ENCODE measurements at regions not wholly inside any gene's neighbourhood (a gene's known extent, or its start where the extent isn't known, plus 50 kb on each side); places are given as distances from the start of the nearest gene placed in this dataset.

DNA sequence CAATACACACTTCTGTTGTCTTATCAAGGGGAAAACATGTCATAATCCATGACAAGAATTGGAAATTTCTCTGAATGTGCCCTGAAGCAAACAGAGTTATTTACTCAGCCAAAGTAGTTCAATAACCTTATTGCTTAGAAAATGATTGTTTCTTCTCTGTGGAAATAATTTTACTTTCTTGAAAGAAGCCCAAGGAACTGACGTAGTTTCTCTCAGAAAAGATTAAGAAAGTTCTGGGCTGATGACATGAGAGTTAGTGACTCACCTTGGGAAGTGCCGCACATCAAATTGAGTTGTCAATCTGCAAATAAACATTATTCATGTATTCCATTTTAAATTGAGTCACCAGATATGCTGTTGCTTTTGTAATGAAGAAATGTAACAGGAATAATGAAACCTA lies 418.6 kb upstream of the LRRC4C start:
- TF ChIP-seq JUN (CRISPR knock-in tag; IDR thresholded peaks at IDR 0.05) (no peak), ERF (CRISPR knock-in tag; IDR thresholded peaks at IDR 0.05) (no peak), ARHGAP35 (CRISPR knock-in tag; IDR thresholded peaks at IDR 0.05; ENCODE audit: borderline replicate concordance) (no peak), KLF6 (CRISPR knock-in tag; IDR thresholded peaks at IDR 0.05) (no peak), SYNCRIP (IDR thresholded peaks at IDR 0.05; ENCODE audit: insufficient read depth, low read depth, low read length) (no peak), CENPX (CRISPR knock-in tag; IDR thresholded peaks at IDR 0.05) (no peak), GATA4 (IDR thresholded peaks at IDR 0.05; ENCODE audit: borderline replicate concordance, low read depth) (no peak), PBX3 (CRISPR knock-in tag; IDR thresholded peaks at IDR 0.05; ENCODE audit: borderline replicate concordance) (no peak), PRDM4 (CRISPR knock-in tag; IDR thresholded peaks at IDR 0.05; ENCODE audit: borderline replicate concordance) (no peak), MEF2D (CRISPR knock-in tag; IDR thresholded peaks at IDR 0.05) (no peak), FOXM1 (CRISPR knock-in tag; IDR thresholded peaks at IDR 0.05) (no peak), MIXL1 (CRISPR knock-in tag; IDR thresholded peaks at IDR 0.05) (no peak), ELF4 (CRISPR knock-in tag; IDR thresholded peaks at IDR 0.05; ENCODE audit: borderline replicate concordance) (no peak), ZNF773 (CRISPR knock-in tag; IDR thresholded peaks at IDR 0.05; ENCODE audit: borderline replicate concordance) (no peak), AHR (CRISPR knock-in tag; IDR thresholded peaks at IDR 0.05) (no peak), RFX5 (IDR thresholded peaks at IDR 0.05; ENCODE audit: low read depth, low read length) (no peak), BCL6 (CRISPR knock-in tag; IDR thresholded peaks at IDR 0.05) (no peak), SMAD1 (CRISPR knock-in tag; IDR thresholded peaks at IDR 0.05; ENCODE audit: borderline replicate concordance, low read depth) (no peak), NR2F2 (IDR thresholded peaks at IDR 0.05; ENCODE audit: borderline replicate concordance, low read depth) (no peak)
- TF ChIP-seq, protein P1, sequence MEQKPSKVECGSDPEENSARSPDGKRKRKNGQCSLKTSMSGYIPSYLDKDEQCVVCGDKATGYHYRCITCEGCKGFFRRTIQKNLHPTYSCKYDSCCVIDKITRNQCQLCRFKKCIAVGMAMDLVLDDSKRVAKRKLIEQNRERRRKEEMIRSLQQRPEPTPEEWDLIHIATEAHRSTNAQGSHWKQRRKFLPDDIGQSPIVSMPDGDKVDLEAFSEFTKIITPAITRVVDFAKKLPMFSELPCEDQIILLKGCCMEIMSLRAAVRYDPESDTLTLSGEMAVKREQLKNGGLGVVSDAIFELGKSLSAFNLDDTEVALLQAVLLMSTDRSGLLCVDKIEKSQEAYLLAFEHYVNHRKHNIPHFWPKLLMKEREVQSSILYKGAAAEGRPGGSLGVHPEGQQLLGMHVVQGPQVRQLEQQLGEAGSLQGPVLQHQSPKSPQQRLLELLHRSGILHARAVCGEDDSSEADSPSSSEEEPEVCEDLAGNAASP (CRISPR knock-in tag; IDR thresholded peaks at IDR 0.05; ENCODE audit: borderline replicate concordance): no peak
- Histone ChIP-seq H3K9ac (ENCODE audit: insufficient read depth, low read depth, low read length) (no peak overlapping the region), H3K27ac (ENCODE audit: extremely low read length, insufficient read depth, low read length) (no peak overlapping the region), H2AFZ (ENCODE audit: low read length) (no peak overlapping the region), H3K4me3 (replicated peaks in 1 of 3; ENCODE audit: insufficient read depth in 1 of 3, low read depth in 2 of 3, low read length in 3 of 3) (no peak overlapping the region), H4K20me1 (ENCODE audit: insufficient read depth, low read length) (no peaks in the 10 kb centered on the region), H3K4me2 (ENCODE audit: low read depth, low read length) (no peak overlapping the region), H3K36me3 (replicated peaks in 1 of 2; ENCODE audit: control insufficient read depth in 1 of 2, insufficient read depth in 2 of 2, low read length in 2 of 2) (no peaks in the 10 kb centered on the region), H3K27me3 (ENCODE audit: control insufficient read depth in 1 of 2, insufficient read depth in 2 of 2, low read length in 2 of 2) (no peaks in the 10 kb centered on the region; a peak in 1 of 5 replicates), H3K79me2 (ENCODE audit: insufficient read depth, low read length) (no peaks in the 10 kb centered on the region), H3K4me1 (ENCODE audit: insufficient read depth, low read length) (no peaks in the 10 kb centered on the region), H3K9me3 (ENCODE audit: low read length) (peaks cover 91% of the 10 kb centered on the region)
- ChIA-PET POLR2A (no interaction called here), CTCF (ENCODE audit: low intra/inter-chr PET ratio, low total read pairs) (no interaction called here)
- no peak for ATAC-seq
- no TSS peak for BruUV-seq (replicated peaks)
- intact Hi-C loops (cut with micrococcal nuclease; ENCODE audit: unreplicated experiment) (no loop called here), in situ Hi-C loops (cut with HindIII; ENCODE audit: extremely low pct_ligation_motif_present, low pct_unique_long_range_greater_than_20kb) (no loop called here)
- DNase-seq (ENCODE audit: low spot score): no peak
- no peak for FAIRE-seq
- 35% methylated on average over 2 of the region's 2 CpGs for WGBS (ENCODE audit: low lambda C conversion rate)
